GM23338 (cell line): ENCODE measurements at regions not wholly inside any gene's neighbourhood (a gene's known extent, or its start where the extent isn't known, plus 50 kb on each side); places are given as distances from the start of the nearest gene placed in this dataset.
"Not testable (repeated sequence)": the region's sequence is repeated elsewhere in the genome, so short reads cannot be mapped to it uniquely, and the experiment has no call there.

Source experiments
- ATAC-seq: fragments of 200-7000 bp; cut with Tn5 transposase; 3 replicates; pipeline ENCODE4 v1.9.1; 2020
- DNase-seq: peaks from one replicate; pipeline ENCODE4 v3.0.0-alpha.2; 2015; ENCODE audit warnings: low spot score
- H2AFZ ChIP-seq: fragments of 200-600 bp; sonication (generic); 2 replicates; pipeline ENCODE4 v1.8.0; 2016; ENCODE audit warnings: antibody characterized with exemption, mild to moderate bottlenecking, moderate library complexity
- H3F3A ChIP-seq: fragments of 200-600 bp; sonication (generic); replicated peaks from 2 replicates; pipeline ENCODE4 v1.8.0; 2017; ENCODE audit warnings: antibody characterized with exemption, mixed run types, low read depth
- H3K27ac ChIP-seq: fragments of 200-600 bp; sonication (generic); 2 replicates; pipeline ENCODE4 v1.6.1; 2016; ENCODE audit warnings: low read depth
- H3K27me3 ChIP-seq: fragments of 200-600 bp; sonication (generic); 2 replicates; pipeline ENCODE4 v1.8.0; 2016; ENCODE audit warnings: mild to moderate bottlenecking, mixed run types, moderate library complexity; ENCODE audit not compliant: insufficient read depth
- H3K36me3 ChIP-seq: fragments of 200-600 bp; sonication (generic); 2 replicates; pipeline ENCODE4 v1.8.0; 2016; ENCODE audit warnings: mild to moderate bottlenecking; ENCODE audit not compliant: insufficient read depth
- H3K4me1 ChIP-seq: fragments of 200-600 bp; sonication (generic); 2 replicates; pipeline ENCODE4 v1.8.0; 2016; ENCODE audit warnings: mild to moderate bottlenecking, moderate library complexity; ENCODE audit not compliant: insufficient read depth
- H3K4me2 ChIP-seq: fragments of 200-600 bp; sonication (generic); 2 replicates; pipeline ENCODE4 v1.7.1; 2017; ENCODE audit warnings: mixed run types
- H3K4me3 ChIP-seq: fragments of 200-600 bp; sonication (generic); 2 replicates; pipeline ENCODE4 v1.6.1; 2016; ENCODE audit warnings: mixed run types
- H3K79me2 ChIP-seq: fragments of 200-600 bp; sonication (generic); replicated peaks from 2 replicates; pipeline ENCODE4 v1.8.0; 2017; ENCODE audit warnings: mild to moderate bottlenecking; ENCODE audit not compliant: insufficient read depth
- H3K9me2 ChIP-seq: fragments of 200-600 bp; sonication (generic); 2 replicates; pipeline ENCODE4 v1.8.0; 2017; ENCODE audit not compliant: insufficient read depth
- H4K20me1 ChIP-seq: fragments of 200-600 bp; sonication (generic); replicated peaks from 2 replicates; pipeline ENCODE4 v1.8.0; 2017; ENCODE audit warnings: mild to moderate bottlenecking; ENCODE audit not compliant: insufficient read depth
- H3K27ac Mint-ChIP-seq: 2 replicates; pipeline ENCODE4 v1.8.0; 2020; ENCODE audit warnings: inconsistent platforms, mild to moderate bottlenecking, moderate library complexity, mixed read lengths
- H3K27me3 Mint-ChIP-seq: 3 replicates; pipeline ENCODE4 v1.8.0; 2022; ENCODE audit warnings: low read depth, mild to moderate bottlenecking, moderate library complexity, mixed read lengths, inconsistent platforms; ENCODE audit not compliant: insufficient read depth, poor library complexity
- H3K36me3 Mint-ChIP-seq: 3 replicates; pipeline ENCODE4 v1.8.0; 2021; ENCODE audit warnings: low read depth, mild to moderate bottlenecking, inconsistent platforms, moderate library complexity, mixed read lengths
- H3K4me1 Mint-ChIP-seq: 3 replicates; pipeline ENCODE4 v1.8.0; 2020; ENCODE audit warnings: mild to moderate bottlenecking, inconsistent platforms, mixed read lengths
- H3K4me3 Mint-ChIP-seq: 3 replicates; pipeline ENCODE4 v1.8.0; 2021; ENCODE audit warnings: moderate library complexity, mild to moderate bottlenecking, inconsistent platforms, mixed read lengths
- H3K9me3 Mint-ChIP-seq: 3 replicates; pipeline ENCODE4 v1.8.0; 2020; ENCODE audit warnings: moderate library complexity, mild to moderate bottlenecking, inconsistent platforms, mixed read lengths

GRCh38 chr21:13923175-13923574, 287.6 kb downstream of the LIPI start:
- H3K4me2 ChIP-seq, H3K79me2 ChIP-seq, H3K4me3 ChIP-seq, H3K9me3 Mint-ChIP-seq, ATAC-seq, H3K9me2 ChIP-seq, H4K20me1 ChIP-seq, H3K27ac ChIP-seq, H2AFZ ChIP-seq, H3K27me3 Mint-ChIP-seq, H3K36me3 Mint-ChIP-seq, H3F3A ChIP-seq, H3K4me1 ChIP-seq, H3K27me3 ChIP-seq, H3K36me3 ChIP-seq, H3K4me3 Mint-ChIP-seq: not testable (repeated sequence)
- Mint-ChIP-seq H3K27ac (peak overlapping the region; percentile 91), H3K4me1 (peaks cover 15% of the 10 kb centered on the region)
- DNase-seq, result peak; percentile 39

DNA sequence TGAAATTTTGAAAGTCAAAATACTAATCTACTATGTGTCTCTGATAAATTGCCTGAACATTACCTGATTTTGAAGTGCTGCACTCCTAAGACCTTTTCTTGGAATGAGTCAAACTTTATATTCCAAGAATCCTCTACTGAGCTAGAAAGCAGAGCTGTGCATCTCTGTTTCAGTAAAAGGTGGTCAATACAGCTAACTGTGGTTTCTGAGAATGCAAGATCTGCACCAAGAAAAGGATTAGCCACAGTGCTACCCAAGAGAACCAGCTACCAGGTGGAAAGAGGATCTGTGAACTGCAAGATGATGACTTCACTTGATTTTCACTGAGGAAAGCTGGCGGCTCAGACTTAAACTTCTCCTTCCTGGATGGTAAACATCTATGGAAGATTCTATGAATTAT, 289.3 kb downstream of the LIPI start:
- H3K27ac Mint-ChIP-seq, result not testable (repeated sequence)

DNA sequence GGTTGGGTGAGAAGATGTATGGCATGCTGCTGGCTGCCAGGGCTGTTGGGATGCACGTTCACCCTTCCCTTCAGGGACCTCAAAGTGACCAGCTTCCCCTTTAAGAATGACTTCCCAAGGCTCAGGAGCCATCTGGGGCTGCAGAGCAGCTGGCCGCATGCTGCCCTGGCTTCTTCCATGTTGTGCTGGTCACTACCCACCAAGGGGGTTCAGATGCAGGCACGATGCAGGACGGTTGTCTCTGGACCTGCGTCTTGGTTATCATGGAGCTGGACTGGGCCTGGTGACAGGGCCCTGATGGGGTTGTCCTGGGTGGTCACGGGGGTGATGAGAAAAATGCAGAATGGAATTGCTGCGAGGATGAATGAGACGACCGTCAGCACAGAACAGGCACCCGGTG, 297.8 kb downstream of the POTED start:
- not testable (repeated sequence) for H2AFZ ChIP-seq, H3K36me3 ChIP-seq, H3K4me3 ChIP-seq, H4K20me1 ChIP-seq, H3K4me1 Mint-ChIP-seq, H3K27ac ChIP-seq, H3K9me3 Mint-ChIP-seq, H3K27ac Mint-ChIP-seq, H3K79me2 ChIP-seq, H3K4me2 ChIP-seq, ATAC-seq, H3K4me1 ChIP-seq, DNase-seq, H3K27me3 ChIP-seq, H3K9me2 ChIP-seq, H3F3A ChIP-seq, H3K27me3 Mint-ChIP-seq, H3K4me3 Mint-ChIP-seq
- H3K36me3 Mint-ChIP-seq, result peaks cover 33% of the 10 kb centered on the region

More for the DNA sequence above, 289.3 kb downstream of the LIPI start:
- DNase-seq, H4K20me1 ChIP-seq, H3K27me3 Mint-ChIP-seq, H3K4me1 ChIP-seq, H3K36me3 Mint-ChIP-seq, H3K27ac ChIP-seq, H3K79me2 ChIP-seq, H3K36me3 ChIP-seq, H3K9me3 Mint-ChIP-seq, H3K4me2 ChIP-seq, ATAC-seq, H2AFZ ChIP-seq, H3K27me3 ChIP-seq, H3K4me3 ChIP-seq, H3K9me2 ChIP-seq, H3F3A ChIP-seq, H3K4me3 Mint-ChIP-seq: not testable (repeated sequence)
- H3K4me1 Mint-ChIP-seq, result peaks cover 15% of the 10 kb centered on the region

DNA sequence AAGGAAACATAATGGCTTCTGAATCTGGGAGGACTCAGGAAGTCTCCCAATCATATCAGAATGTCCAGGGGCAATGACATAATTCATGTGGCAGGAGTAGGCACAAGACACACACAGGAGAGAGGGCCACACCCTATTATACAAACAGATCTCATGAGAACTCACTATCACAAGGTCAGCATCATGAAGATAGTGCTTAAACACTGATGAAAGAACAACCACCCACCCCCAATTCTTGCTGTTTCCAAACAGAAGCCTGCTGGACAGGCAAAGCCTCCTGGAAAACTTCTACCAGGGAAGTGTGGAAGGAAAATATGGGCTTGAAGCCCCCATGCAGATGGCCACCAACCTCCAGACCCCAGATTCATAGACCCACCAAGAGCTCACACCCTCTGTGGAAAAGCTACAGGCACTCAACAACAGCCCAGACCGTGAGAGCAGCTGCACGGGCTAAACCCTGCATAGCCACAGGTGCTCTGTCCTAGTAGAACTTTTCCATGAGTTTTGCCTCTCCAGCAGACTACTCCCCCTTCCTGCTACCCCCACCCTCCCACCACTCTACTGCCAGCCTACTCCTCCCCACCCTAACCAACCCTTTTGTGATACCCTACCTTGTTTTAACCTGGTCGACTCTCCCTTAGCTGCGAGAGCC, 287.1 kb downstream of the POTED start:
- H4K20me1 ChIP-seq, H3K36me3 ChIP-seq, H3K4me1 ChIP-seq, H3K27ac ChIP-seq, DNase-seq, H3K27me3 ChIP-seq, H3K9me3 Mint-ChIP-seq, H2AFZ ChIP-seq, H3F3A ChIP-seq, H3K36me3 Mint-ChIP-seq, H3K27me3 Mint-ChIP-seq, H3K27ac Mint-ChIP-seq, ATAC-seq, H3K9me2 ChIP-seq, H3K4me3 Mint-ChIP-seq, H3K4me3 ChIP-seq, H3K4me2 ChIP-seq, H3K79me2 ChIP-seq: not testable (repeated sequence)
- peaks cover 14% of the 10 kb centered on the region; the same call in 2 of the 3 replicates for H3K4me1 Mint-ChIP-seq

DNA sequence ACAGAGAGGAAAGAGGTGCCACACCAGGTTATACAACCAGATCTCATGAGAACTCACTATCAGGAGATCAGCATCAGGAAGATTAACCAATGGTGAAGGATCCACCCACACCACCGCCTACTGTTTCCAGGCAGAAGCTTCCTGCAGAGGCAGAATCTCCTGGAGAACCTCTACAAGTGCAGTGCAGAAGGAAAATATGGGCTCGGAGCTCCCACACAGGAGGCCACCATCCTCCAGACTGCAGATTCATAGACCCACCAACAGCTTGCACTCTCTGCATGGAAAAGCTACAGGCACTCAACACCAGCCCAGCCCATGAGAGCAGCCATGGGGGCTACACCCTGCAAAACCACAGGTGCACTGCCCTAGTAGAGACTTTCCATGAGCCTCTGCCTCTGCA, 284.0 kb downstream of the POTED start:
- H3K9me3 Mint-ChIP-seq, H3F3A ChIP-seq, H4K20me1 ChIP-seq, H3K36me3 ChIP-seq, ATAC-seq, H3K27ac ChIP-seq, H3K4me1 ChIP-seq, H3K27me3 ChIP-seq, H3K4me3 Mint-ChIP-seq, H2AFZ ChIP-seq, DNase-seq, H3K4me3 ChIP-seq, H3K79me2 ChIP-seq, H3K4me2 ChIP-seq, H3K27me3 Mint-ChIP-seq, H3K9me2 ChIP-seq, H3K36me3 Mint-ChIP-seq, H3K27ac Mint-ChIP-seq: not testable (repeated sequence)
- peaks cover 21% of the 10 kb centered on the region for H3K4me1 Mint-ChIP-seq

- H3K79me2 ChIP-seq, H3K4me2 ChIP-seq, H3K27ac Mint-ChIP-seq, H2AFZ ChIP-seq, H3K27me3 ChIP-seq, H3K4me1 ChIP-seq, H3K9me2 ChIP-seq, ATAC-seq, DNase-seq, H3K4me3 ChIP-seq, H3K27me3 Mint-ChIP-seq, H3K36me3 ChIP-seq, H4K20me1 ChIP-seq, H3K9me3 Mint-ChIP-seq, H3K4me3 Mint-ChIP-seq, H3K27ac ChIP-seq, H3F3A ChIP-seq, H3K36me3 Mint-ChIP-seq: not testable (repeated sequence)
- peaks cover 21% of the 10 kb centered on the region for H3K4me1 Mint-ChIP-seq
These were observed 283.4 kb downstream of the POTED start for GRCh38 chr21:13893025-13893424.
